ENCODE measurements at regions not wholly inside any gene's neighbourhood (a gene's known extent, or its start where the extent isn't known, plus 50 kb on each side); places are given as distances from the start of the nearest gene placed in this dataset.

DNA sequence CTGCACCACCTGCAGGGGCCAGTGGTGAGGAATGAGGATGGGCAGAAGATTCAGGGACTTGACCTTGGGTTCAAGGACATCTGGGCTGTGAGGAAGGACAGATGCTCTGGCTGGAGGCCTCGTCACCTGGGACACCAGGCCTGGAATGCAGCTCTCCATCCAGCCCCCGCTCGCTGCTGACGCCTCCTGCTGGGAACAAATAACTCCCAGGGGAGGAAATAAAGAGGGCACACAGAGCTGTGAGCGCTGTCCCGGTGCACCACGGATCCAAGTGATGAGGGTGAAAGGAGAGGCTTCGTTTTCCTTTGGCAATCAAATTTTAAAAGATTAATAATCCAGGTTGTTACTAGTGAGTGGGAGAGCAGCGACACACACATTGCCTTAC, 368.0 kb upstream of the MYT1L start:
- peaks cover 44 to 52% of the 10 kb centered on the region in 2 donors for H3K4me1 ChIP-seq (replicated peaks in 1 of 2)
- in situ Hi-C loops (cut with MboI; ENCODE audit: low pct_unique_long_range_greater_than_20kb in 2 of 9, low sequenced_read_pairs in 9 of 9, unreplicated experiment in 9 of 9) = loop anchor here in 1 of 9 experiments (25.0 kb wide), 1 partner anchor 112 kb away; no protein-coding TSS in a partner anchor
- peak in 5 of 8 experiments; percentile 81 to 92 (median 84) for ATAC-seq (replicated peaks in 6 of 8)
- H3K4me3 ChIP-seq = no peak overlapping the region
- 7 to 100% (median 27%) methylated on average over 1 to 9 of the region's 9 CpGs; no CpG with 5 or more reads in 2 of the 10 experiments for WGBS, 10 experiments
- H3K27ac ChIP-seq = peak overlapping the region; percentile 52 to 74

DNA sequence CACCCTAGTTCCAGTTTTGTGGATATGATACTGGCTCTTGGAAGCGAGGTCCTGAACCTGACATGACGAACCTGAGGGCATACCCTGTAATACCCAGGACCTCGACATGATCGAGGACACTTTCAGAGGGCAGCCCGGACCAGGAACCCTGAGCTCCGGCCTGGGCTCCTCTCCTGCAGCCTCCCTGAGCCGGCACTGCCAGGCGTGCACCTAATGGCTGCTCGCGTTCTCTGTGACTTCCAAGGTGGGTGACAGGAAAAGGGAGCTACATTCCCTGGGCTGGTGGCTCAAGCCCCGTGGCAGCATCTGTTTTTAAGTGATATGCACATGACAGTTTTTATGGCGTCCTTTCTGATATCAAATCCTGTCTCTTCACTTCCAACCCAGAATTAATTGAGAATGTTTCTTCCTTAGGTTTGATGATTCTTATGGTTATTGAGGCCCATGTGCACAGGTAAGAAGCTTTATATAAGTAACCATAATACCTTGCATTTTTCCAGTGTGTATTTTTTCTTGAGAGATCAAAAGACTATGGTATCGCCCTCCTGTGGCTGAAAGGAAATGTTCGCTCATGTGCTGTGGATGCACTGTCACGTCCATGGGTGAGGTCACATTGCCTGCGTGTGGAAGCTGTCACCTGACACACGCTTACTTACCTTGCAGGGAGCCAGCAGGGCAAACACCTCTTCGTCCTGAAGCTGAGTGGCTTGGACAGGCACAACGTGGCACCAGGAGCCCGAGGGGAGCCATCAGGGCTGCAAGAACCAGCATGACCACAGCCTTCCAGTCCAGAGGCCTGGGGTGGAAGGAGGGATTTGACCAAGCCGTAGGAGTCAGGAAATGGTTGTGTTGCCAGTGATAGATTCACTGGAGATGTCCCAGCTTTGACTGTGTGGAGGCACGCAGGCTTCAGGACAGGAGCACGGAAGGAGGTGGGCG, 367.4 kb upstream of the MYT1L start:
- 13 to 100% (median 79%) methylated on average over 1 to 12 of the region's 24 CpGs; no CpG with 5 or more reads in 2 of the 10 experiments for WGBS, 10 experiments
- in situ Hi-C loops (cut with MboI; ENCODE audit: low pct_unique_long_range_greater_than_20kb in 2 of 9, low sequenced_read_pairs in 9 of 9, unreplicated experiment in 9 of 9) = loop anchor here in 1 of 9 experiments (25.0 kb wide), 1 partner anchor 111 kb away; no protein-coding TSS in a partner anchor
- Histone ChIP-seq H3K27ac (peak overlapping the region; percentile 52 to 74), H3K4me1 (replicated peaks in 1 of 2) (peaks cover 41 to 46% of the 10 kb centered on the region in 2 donors), H3K4me3 (no peak overlapping the region)
- peak in 6 of 8 experiments; percentile 23 to 76 (median 70) for ATAC-seq (replicated peaks in 6 of 8)

DNA sequence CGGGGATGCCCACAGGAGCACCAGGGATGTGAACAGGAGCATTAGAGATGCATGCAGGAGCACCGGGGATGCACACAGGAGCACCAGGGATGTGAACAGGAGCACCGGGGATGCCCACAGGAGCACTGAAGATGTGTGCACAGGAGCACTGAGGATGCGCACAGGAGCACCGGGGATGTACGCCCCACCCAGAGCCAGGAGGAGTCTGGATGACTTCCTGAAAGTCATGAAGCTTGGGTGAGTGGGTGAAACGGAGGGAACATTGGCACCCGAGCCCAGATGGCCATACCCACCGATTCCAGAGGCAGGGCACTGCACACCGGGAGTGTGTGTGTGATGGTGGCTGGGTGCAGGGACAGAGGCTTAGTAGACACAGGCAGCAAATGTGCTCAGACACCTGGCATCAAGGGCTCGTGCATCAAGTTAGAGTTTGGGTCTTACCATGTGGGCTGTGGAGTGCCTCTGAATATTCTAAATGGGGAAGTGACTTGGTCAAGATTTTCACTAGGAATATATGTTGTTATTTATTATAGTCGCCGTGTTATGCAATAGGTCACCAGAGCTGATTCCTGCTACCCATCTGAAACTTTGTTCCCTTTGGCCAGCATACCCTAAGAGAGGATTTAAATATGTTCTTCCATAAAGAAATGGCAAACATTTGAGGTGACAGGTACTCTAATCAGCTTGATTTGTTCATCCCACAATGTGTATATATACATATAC, 365.8 kb upstream of the MYT1L start:
- H3K4me3 ChIP-seq = no peak overlapping the region
- ATAC-seq (replicated peaks in 6 of 8) = no peak
- H3K27ac ChIP-seq = no peak overlapping the region
- H3K4me1 ChIP-seq (replicated peaks in 1 of 2) = peaks cover 41 to 48% of the 10 kb centered on the region in 2 donors
- in situ Hi-C loops (cut with MboI; ENCODE audit: low pct_unique_long_range_greater_than_20kb in 2 of 9, low sequenced_read_pairs in 9 of 9, unreplicated experiment in 9 of 9) = loop anchor here in 1 of 9 experiments (25.0 kb wide), 1 partner anchor 110 kb away; no protein-coding TSS in a partner anchor
- WGBS, 10 experiments = 46 to 100% (median 70%) methylated on average over 1 to 8 of the region's 13 CpGs; no CpG with 5 or more reads in 2 of the 10 experiments

DNA sequence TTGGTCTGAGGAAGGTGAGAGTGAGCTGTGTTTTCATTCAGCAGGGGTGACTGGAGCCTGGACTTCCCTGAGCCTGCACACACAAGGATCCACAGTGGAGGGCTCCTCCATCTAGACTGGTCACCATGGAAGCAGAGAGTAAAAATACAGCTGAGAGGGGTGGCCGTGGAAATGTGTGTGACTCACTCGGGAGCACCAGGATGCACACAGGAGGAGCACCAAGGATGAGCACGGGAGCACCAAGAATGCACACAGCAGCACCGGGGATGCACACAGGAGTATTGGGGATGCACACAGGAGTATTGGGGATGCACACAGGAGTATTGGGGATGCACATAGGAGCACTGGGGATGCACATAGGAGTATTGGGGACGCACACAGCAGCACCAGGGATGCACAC, 365.2 kb upstream of the MYT1L start:
- in situ Hi-C loops (cut with MboI; ENCODE audit: low pct_unique_long_range_greater_than_20kb in 2 of 9, low sequenced_read_pairs in 9 of 9, unreplicated experiment in 9 of 9) = loop anchor here in 1 of 9 experiments (25.0 kb wide), 1 partner anchor 109 kb away; no protein-coding TSS in a partner anchor
- ATAC-seq (replicated peaks in 6 of 8) = peak in 5 of 8 experiments; percentile 8 to 56 (median 24)
- no peak overlapping the region for H3K4me3 ChIP-seq
- WGBS, 10 experiments = 77 to 100% (median 100%) methylated on average over 1 to 4 of the region's 5 CpGs; no CpG with 5 or more reads in 7 of the 10 experiments
- no peak overlapping the region for H3K27ac ChIP-seq
- H3K4me1 ChIP-seq (replicated peaks in 1 of 2) = peaks cover 38 to 47% of the 10 kb centered on the region in 2 donors

DNA sequence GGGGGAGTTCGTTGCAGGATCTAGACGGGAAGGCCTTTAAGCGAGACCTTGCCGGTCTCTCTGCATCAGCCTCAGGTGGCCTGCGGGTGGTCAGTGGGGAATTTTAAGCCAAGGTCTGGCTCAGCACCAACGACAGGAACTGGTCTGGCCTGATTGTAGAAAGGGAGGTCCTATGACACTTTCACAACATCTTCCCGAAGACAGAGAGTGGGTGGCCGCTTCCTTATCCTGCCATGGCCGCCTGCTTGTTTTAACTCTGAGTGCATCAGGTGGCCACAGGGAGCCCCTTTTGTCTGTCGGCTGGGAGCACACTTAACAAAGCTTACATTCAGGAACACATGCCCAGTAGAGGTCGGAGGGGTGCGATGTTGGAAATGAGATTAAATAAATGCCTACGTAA, 363.7 kb upstream of the MYT1L start:
- peaks cover 34 to 41% of the 10 kb centered on the region in 2 donors for H3K4me1 ChIP-seq (replicated peaks in 1 of 2)
- in situ Hi-C loops (cut with MboI; ENCODE audit: low pct_unique_long_range_greater_than_20kb in 2 of 9, low sequenced_read_pairs in 9 of 9, unreplicated experiment in 9 of 9) = loop anchor here in 1 of 9 experiments (25.0 kb wide), 1 partner anchor 107 kb away; no protein-coding TSS in a partner anchor
- no peak overlapping the region for H3K4me3 ChIP-seq
- WGBS, 10 experiments = 20 to 64% (median 43%) methylated on average over 1 to 7 of the region's 13 CpGs; no CpG with 5 or more reads in 5 of the 10 experiments
- ATAC-seq (replicated peaks in 6 of 8) = no peak
- H3K27ac ChIP-seq = no peak overlapping the region

DNA sequence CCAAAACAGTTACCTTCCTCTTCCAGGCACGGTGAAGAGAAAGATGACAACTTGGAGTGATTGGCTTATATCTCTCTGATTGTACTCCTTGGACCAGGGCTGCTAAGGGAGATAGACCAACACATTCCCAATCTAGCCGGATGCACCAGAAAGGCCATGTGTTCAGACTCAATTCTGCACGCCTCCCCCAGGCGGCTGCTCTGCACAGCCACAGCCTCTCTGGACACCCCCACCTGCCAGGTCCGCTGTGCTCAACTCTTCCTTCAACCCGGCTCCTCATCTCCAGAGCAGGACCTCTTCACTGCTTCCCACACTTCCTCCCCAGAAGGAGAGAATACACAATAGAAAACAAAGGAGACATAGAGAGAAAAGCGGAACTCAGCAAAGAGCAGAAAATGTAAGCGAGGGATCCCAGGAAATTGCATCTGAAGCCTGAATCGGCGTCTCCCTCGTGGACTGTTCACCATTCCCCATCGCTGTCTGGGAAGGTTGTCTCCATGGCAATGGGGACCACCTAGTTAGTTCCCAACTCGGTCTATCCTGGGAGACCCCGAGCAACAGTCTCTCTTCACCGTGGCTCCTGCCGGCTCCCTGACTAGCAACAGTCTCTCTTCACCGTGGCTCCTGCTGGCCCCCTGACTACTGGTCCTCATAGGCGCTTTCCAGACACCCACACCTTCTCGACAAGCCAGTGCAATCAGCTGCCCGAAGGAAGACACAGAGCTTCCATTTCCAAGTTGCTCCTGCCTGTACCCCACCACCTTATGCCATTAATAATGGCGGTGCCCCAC, 361.7 kb upstream of the MYT1L start:
- H3K4me1 ChIP-seq (replicated peaks in 1 of 2) = peaks cover 25 to 31% of the 10 kb centered on the region in 2 donors
- ATAC-seq (replicated peaks in 6 of 8) = no peak
- WGBS, 10 experiments = 5 to 100% (median 85%) methylated on average over 2 to 11 of the region's 21 CpGs; no CpG with 5 or more reads in 3 of the 10 experiments
- in situ Hi-C loops (cut with MboI; ENCODE audit: low pct_unique_long_range_greater_than_20kb in 2 of 9, low sequenced_read_pairs in 9 of 9, unreplicated experiment in 9 of 9) = loop anchor here in 1 of 9 experiments (25.0 kb wide), 1 partner anchor 105 kb away; no protein-coding TSS in a partner anchor
- H3K4me3 ChIP-seq = no peak overlapping the region
- H3K27ac ChIP-seq = no peak overlapping the region

DNA sequence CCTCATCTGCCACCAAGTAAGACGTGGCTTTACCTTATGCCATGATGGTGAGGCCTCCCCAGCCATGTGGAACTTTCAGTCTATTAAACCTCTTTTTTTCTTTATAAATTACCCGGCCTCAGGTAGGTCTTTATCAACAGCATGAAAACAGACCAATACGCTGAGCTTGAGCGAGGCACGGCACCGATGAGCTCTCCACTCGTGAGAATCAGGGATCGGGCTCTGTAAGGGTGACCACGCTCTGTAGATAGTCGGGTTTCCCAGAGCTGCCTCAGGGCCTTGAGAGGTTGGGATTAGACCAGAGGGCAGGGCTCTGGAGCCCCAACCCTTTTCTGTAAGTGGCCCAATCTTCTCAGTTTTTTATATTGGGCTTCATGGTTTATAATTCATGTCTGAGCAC, 360.3 kb upstream of the MYT1L start:
- peaks cover 30 to 34% of the 10 kb centered on the region in 2 donors for H3K4me1 ChIP-seq (replicated peaks in 1 of 2)
- in situ Hi-C loops (cut with MboI; ENCODE audit: low pct_unique_long_range_greater_than_20kb in 2 of 9, low sequenced_read_pairs in 9 of 9, unreplicated experiment in 9 of 9) = loop anchor here in 1 of 9 experiments (25.0 kb wide), 1 partner anchor 104 kb away; no protein-coding TSS in a partner anchor
- no peak overlapping the region for H3K4me3 ChIP-seq
- H3K27ac ChIP-seq = no peak overlapping the region
- no peak for ATAC-seq (replicated peaks in 6 of 8)
- WGBS, 10 experiments = 60 to 100% (median 96%) methylated on average over 1 to 9 of the region's 10 CpGs; no CpG with 5 or more reads in 4 of the 10 experiments

DNA sequence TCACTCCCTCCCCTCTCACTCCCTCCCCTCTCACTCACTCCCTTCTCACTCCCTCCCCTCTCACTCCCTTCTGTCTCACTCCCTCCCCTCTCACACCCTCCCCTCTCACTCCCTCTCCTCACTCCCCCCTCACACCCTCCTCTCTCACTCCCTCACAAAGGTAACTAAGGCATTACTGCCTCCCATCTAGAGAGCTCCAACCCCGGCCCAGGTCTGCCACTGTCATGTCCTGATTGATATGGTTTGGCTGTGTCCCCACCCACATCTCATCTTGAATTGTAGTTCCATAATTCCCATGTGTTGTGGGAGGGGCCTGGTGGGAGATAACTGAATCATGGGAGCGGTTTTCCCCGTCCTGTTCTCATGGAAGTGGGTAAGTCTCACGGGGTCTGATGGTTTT, 359.9 kb upstream of the MYT1L start:
- peak in 5 of 8 experiments; percentile 15 to 83 (median 80) for ATAC-seq (replicated peaks in 6 of 8)
- Histone ChIP-seq H3K4me3 (no peak overlapping the region), H3K27ac (no peak overlapping the region), H3K4me1 (replicated peaks in 1 of 2) (peaks cover 27 to 35% of the 10 kb centered on the region in 2 donors)
- 60 to 100% (median 85%) methylated on average over 1 to 2 of the region's 4 CpGs; no CpG with 5 or more reads in 6 of the 10 experiments for WGBS, 10 experiments
- in situ Hi-C loops (cut with MboI; ENCODE audit: low pct_unique_long_range_greater_than_20kb in 2 of 9, low sequenced_read_pairs in 9 of 9, unreplicated experiment in 9 of 9) = loop anchor here in 1 of 9 experiments (25.0 kb wide), 1 partner anchor 104 kb away; no protein-coding TSS in a partner anchor

DNA sequence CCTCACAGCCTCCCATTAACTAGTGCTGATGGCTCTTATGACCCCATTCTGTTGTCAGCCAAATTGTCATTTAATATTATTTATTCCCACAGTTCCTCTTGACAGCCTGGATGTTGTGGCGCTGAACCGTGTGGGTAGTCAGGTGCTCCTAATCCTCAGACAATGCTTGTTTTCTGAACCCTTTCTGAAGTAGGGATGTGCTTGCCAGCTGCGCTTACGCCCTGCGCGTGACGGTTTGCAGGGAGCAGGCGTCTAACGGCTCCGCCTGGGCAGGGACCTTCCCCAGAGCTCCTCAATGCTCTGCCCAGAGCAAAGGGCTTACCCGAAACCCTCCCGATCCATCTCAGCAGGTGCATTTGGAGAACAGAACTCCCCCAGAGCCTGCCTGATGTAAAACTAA, 358.2 kb upstream of the MYT1L start:
- ATAC-seq (replicated peaks in 6 of 8) = peak in 5 of 8 experiments; percentile 6 to 52 (median 44)
- in situ Hi-C loops (cut with MboI; ENCODE audit: low pct_unique_long_range_greater_than_20kb in 2 of 9, low sequenced_read_pairs in 9 of 9, unreplicated experiment in 9 of 9) = loop anchor here in 1 of 9 experiments (25.0 kb wide), 1 partner anchor 102 kb away; no protein-coding TSS in a partner anchor
- Histone ChIP-seq H3K4me1 (replicated peaks in 1 of 2) (peaks cover 26 to 43% of the 10 kb centered on the region in 2 donors), H3K27ac (peak overlapping the region in 1 of 2 donors; percentile 24), H3K4me3 (no peak overlapping the region)
- 37 to 100% (median 78%) methylated on average over 2 to 8 of the region's 12 CpGs; no CpG with 5 or more reads in 6 of the 10 experiments for WGBS, 10 experiments

DNA sequence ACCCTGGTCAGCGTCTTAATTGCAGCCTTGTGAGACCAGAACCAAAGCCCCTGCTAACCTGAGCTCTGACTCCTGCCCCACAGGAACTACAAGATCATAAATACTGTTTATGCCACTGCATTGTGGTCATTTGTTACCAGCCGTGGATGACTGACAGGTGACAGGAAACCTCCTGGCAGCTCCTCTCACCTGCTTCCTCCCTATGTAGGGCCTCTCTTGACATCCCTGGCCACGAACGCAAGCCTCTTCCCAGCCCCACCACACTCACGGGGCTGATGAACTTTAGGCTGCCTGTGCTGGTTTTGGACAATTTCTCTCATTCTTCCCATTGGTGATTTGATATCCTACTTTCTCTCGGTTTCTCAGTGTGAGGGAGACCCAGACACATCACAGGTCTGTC, 357.2 kb upstream of the MYT1L start:
- Histone ChIP-seq H3K4me1 (replicated peaks in 1 of 2) (peaks cover 34 to 54% of the 10 kb centered on the region in 2 donors), H3K4me3 (no peak overlapping the region), H3K27ac (no peak overlapping the region)
- WGBS, 10 experiments = 20 to 90% (median 65%) methylated on average over 1 to 5 of the region's 6 CpGs; no CpG with 5 or more reads in 4 of the 10 experiments
- in situ Hi-C loops (cut with MboI; ENCODE audit: low pct_unique_long_range_greater_than_20kb in 2 of 9, low sequenced_read_pairs in 9 of 9, unreplicated experiment in 9 of 9) = loop anchor here in 1 of 9 experiments (25.0 kb wide), 1 partner anchor 101 kb away; no protein-coding TSS in a partner anchor
- ATAC-seq (replicated peaks in 6 of 8) = no peak

DNA sequence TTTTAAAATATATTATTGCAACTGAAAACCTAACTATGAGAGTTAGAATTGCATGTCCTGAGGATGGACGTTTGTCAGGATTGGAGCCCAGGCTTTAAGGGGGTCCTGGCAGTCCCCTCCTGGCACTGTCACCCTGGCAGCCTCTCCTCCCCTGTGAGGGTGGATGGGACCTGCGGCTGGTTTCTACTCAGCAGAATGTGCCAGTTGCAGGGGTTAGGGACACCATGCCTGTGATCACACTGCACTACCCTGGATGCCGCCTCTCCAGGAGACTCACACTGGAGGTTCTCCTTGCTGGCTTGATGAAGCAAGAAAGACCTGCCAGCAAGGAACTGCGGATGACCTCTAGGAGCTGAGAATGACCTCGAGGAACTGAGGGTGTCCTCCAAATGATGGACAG, 356.7 kb upstream of the MYT1L start:
- H3K4me1 ChIP-seq (replicated peaks in 1 of 2) = peaks cover 38 to 55% of the 10 kb centered on the region in 2 donors
- 0 to 100% (median 67%) methylated on average over 1 to 3 of the region's 5 CpGs; no CpG with 5 or more reads in 3 of the 10 experiments for whole genome bisulfite sequencing, 10 experiments
- no peak for ATAC-seq (replicated peaks in 6 of 8)
- no peak overlapping the region for H3K4me3 ChIP-seq
- in situ Hi-C loops (cut with MboI; ENCODE audit: low pct_unique_long_range_greater_than_20kb in 2 of 9, low sequenced_read_pairs in 9 of 9, unreplicated experiment in 9 of 9) = loop anchor here in 1 of 9 experiments (25.0 kb wide), 1 partner anchor 100 kb away; no protein-coding TSS in a partner anchor
- H3K27ac ChIP-seq = no peak overlapping the region
